NCI-H2196 treated with DMSO at 0.1 percent for 48 hours (cell line): ENCODE measurements at regions not wholly inside any gene's neighbourhood (a gene's known extent, or its start where the extent isn't known, plus 50 kb on each side); places are given as distances from the start of the nearest gene placed in this dataset.
"Not testable (repeated sequence)": the region's sequence is repeated elsewhere in the genome, so short reads cannot be mapped to it uniquely, and the experiment has no call there.

Experiments
- DNase-seq: peaks from one replicate; lab custom pipeline; 2025; ENCODE audit not compliant: unreplicated experiment; lab: John Stamatoyannopoulos, UW

DNA sequence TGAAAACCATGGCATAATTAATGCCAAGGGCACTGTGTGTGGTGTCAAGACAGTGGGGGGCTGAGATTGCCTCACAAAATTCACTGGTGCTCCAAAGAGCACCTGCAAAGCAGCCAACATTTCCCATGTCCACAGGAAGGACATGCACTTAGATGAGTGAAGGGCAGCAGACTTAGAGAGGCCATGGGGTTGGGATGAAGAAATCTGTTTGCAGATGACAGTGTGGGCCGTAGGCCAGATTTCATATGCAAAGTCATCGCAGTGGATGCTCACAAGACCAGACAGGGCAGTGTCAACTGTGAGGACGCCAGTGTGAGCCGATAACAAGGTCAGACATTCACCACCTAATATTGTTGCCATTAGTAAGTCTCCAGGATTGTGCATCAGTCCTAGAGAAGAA lies 773.4 kb downstream of the EFNB2 start:
- DNase-seq = no peak

DNA sequence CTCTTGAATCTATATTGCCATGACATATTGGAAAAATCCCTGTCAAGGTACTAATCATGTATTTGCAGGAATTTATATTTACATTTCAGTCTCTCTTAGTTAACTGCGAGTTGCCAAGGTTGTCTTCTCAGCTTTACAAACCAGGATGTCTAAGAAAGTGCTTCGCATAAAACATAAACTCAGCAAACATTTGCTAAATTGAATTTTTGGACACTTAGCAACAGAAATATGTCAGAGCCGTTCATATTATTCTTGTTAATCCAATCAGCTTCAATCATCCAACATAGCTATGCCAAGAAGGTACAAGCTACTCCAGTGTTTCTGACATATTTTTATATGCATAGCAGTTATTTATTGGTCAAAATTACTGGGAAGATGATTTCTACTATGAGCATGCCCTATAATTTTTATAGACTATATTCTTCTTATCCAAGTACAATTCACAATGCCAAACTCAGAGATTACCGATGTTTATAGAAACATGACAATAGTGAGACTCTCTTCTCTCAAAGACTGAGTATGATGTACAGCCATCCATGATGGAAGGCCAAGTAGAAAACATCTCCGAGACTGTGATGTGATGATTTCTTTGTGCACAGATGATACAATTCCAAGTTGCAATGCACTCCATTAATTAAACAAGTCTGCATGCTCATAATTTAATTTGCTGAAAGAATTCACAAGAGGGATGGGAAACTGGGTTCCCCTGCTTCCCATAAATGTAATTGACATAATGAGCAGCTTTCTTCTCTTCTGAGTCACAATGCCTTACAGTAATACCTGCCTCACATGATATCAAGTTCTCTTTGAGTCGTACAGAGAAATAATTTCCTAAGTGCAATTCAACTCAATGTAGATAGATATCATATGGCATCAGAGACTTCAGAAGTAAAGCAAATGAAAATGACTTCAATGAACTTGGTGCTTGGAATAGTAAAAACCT lies 776.3 kb downstream of the EFNB2 start:
- no peak for DNase-seq

DNA sequence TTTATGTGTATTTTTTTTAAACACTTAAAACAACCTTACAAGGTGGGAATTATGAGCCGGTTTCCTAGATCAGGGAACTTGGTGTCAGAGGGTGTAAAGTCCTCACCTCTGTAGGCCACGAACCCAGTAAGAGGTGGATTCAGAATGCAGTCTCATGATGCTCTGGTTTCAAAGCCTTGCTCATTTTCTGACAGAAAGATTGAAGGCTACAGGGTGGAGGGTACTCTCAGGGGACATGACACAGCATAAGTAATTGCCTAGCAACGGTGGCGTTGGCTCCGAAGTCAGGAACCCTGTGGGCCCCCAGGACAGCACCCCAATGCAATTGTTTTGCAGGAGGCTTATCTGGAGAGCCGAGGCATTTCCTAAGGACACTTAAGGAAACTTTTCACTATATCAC lies 794.7 kb downstream of the EFNB2 start:
- DNase-seq = no peak

DNA sequence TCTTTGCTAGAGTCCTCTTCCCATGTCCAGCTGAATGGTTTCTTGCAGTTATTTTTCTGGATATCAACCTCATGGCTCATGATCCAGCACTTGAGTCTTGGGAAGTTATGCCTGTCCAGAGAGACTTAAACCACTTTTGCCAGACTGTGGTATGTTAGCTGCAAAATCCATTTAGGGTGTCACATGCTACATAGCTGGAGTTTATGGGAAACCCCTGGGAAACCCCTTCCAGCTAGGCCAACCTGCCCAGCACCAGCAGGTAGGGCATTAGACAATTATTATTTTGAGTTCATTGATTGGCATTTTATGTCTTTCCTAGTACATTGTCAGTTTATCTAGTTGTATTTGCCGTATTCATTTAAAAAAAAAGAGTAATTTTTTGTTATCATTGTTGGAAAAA lies 797.8 kb downstream of the EFNB2 start:
- DNase-seq = no peak

DNA sequence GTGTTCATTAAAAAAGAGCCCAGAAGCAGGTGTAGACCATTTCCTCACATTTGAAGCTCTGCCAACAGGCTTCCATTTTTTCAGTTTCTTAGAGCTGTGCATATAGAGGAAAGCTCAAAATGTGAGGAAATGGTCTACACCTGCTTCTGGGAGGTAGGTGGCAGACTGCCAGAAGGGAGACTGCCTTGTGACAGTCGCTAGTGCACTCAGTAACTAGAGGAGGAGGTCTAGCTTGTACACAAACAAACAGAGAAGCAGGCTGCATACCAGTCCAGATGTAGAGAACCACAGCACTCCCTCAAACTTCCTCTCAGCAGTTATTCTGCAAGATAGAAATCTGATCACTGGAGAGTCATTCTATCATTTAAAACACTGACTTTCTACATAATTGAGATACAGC lies 800.2 kb downstream of the EFNB2 start:
- no peak for DNase-seq

DNA sequence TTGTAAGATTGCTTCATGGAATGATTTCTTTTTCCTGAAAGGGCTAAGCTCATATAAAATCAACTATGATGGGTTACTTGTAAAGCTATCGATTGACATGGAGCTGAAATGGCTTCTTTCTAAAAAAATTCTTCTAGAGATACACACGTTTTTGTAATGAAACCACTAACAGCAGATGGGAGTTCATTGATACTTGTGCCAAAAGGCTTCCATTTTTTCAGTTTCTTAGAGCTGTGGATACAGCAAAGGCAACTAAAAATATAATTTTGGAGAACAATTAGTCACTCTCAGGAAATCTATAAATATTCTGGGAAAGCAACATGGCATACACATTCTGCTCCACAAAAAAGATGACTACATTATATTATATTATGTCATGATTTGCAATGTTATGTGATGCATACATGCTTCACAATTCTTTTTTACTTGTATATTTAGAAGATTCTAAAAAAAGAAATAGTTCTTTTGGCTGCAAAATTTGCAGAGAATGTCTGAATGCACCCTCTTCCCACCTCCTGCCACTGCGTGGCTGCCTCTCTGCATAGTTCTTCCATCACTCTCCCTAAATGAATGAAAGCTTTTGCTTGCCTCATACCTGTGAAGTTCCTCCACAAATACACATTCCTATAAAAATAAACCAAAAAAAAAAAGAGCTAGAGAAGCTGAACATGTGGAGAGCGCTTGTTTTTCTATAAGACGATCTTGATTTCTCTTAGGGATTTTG lies 802.5 kb downstream of the EFNB2 start:
- DNase-seq = no peak

DNA sequence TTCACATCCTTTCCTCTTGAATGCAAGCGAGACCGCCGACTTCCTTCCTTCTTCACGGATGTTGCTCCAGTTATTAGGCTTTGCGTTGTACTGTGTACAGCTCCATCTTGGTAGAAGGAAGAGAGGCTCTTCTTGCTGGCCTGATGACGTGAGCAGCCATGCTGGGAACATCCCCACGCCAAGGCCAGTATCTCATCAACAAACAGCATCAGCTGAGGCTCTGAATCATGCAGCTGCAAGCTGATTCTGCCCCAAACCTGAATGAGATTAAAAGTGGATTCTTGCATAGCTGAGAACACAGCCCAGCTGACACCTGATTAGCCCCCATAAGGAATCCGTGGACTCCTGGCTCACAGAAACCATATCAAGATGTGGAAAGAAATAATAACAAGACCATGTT lies 809.6 kb downstream of the EFNB2 start:
- no peak for DNase-seq

DNA sequence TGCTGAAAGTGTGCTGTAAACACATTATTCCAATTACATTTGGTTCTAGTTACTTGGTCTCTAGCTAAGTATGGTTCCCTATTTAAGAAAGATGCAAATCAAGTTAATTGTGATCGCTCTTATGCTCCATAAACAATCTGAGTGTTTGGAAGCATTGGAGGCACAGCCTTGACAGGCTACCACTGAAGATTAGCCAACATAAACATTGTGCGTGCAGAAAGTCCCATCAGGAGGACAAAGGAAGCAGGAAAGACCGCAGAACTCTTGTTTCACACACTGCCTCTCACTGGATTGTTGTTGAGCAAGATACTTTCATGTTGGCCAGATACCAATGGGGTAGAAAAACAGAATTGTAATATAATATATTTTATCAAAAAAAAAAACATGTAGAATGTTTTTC lies 814.4 kb downstream of the EFNB2 start:
- no peak for DNase-seq

DNA sequence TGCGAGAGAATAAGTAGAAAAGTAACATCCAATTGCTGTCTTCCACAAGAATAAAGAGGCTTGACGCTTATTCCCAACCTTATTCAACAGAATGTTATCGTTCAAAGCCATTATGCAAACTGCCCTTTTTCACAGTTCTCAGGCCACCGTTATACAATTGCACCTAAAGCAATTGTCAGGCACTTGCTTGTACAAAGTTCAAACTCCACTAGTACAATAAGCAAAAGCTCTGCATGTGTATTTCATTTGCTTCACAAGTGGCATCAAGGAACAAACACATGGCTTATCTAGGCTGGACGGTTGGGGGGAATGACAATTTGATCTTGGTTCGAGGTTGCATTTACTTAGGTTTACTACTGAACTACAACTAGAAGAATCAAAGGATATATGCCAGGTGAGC lies 815.6 kb downstream of the EFNB2 start:
- no peak for DNase-seq

DNA sequence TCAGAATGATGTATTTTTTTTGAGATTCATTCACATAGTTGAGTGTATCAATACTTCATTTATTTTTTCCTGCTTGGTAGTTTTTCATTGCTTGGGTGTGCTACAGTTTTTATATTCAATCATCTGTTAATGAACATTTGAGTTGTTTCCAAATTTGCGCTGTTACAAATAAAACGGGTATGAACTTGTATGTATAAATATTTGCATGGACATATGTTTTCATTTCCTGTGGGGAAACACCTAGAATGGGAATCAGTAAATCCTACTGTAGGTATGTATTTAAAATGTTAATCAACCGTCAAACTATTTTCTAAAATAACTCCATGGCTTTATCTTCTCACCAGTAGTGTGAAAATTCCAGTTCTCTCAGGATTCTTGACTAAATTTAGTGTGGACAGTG lies 826.3 kb downstream of the EFNB2 start:
- DNase-seq = no peak

DNA sequence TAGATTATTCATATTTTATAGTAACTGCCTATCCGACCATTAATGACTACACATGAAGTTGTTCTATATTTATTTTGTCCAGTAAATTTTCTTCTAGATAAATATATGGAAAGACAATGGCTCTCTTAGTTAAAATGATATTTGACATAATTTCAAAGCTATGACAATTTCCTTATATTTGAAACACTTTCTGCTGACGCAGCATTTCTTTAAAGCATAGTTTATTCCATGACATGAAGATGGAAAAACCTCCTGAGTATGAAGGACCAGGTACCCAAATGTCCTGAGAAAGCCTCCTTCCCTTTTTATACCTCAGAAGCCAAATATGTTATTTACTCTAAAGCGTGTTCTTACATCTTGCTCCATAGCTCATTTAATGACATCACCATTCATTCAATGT lies 831.6 kb downstream of the EFNB2 start:
- DNase-seq = no peak

DNA sequence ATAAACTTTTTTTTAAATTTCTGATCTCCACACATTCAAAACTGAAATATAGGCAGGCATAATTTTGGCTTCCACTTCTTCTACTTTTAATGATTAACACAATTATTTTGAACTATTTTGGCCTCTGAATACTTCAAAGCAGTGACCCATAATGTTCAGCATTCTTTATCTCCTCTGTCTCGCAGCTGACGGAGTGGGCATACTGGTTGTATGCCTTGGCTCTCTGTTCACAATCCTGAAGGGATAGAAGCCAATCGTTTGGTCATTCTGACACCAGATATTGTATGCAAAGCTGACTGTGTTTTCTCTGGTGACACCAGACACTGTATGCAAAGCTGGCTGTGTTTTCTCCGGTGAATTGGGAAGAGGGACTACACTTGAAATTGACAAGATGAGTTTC lies 833.0 kb downstream of the EFNB2 start:
- no peak for DNase-seq

DNA sequence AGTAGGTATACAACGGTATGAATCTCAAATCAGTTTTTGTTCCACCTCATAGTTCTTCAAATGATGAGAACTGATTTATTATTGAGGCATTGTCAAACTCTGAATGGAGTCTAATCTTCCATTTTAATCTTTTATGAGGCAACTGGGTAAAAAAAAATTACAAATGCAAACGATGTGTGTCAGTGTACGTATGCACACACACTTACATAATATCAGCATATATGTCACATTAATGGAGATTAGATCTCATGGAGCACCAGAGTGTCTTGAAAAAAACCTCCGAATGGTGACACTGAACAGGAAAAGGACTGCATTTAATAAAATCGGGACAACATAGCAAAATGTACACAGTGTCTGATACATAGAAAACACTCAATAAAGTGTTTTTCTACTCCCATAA lies 842.7 kb downstream of the EFNB2 start:
- DNase-seq = no peak

DNA sequence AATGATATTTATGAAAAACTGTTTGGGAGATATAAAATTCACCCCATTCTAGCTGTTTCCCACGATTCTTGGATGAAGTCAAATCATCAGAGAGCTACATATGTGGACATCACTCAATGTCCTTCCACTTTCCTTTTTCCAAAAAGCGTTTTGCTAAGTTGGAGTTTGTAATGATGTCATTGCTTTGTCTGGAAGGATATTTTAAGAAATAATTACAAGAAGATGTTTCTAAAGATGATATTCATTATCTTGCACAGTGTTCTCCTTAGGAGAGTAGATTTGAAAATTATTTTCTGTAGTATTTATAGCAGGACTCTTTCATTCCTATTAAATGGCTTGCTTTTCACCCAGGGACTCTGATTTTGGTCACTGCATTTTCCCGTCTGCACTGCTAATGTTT lies 851.2 kb downstream of the EFNB2 start:
- no peak for DNase-seq

DNA sequence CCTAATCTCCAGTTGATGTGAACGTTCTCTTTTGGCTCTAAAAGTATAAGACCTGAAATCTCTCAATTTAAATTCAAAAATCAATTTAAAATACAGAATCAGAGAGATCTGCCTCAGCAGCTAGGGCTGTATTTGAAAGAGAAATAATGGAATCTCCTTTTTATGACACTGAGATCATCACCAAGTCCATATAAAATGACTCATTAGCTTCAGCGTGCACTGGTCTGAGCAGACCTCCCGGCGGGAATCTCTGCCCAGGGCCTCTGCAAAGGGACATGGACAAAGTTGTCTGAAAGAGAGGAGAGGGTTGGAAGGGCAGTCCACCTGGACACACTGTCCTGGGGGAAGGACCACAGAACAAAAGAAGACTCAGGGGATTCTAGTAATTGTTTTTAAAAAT lies 855.6 kb downstream of the EFNB2 start:
- no peak for DNase-seq

DNA sequence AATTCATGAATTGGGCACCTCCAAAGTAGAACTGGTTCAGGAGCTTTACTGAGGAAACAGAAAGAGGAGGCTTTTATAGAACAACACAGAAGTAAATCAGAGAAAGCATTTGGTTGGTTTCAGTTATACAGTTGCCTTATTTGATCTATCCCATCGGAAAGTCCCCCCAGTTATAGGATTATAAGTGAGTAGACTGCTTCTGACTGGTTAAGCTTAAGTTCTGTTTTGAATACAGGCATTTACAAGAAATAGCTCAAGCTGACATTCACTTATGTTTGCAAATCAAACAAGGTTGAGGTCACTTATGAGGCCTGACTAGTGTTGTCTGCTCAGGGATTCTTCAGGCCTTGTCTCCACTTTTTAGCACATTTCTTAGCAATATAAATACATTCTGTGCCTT lies 857.4 kb downstream of the EFNB2 start:
- no peak for DNase-seq

DNA sequence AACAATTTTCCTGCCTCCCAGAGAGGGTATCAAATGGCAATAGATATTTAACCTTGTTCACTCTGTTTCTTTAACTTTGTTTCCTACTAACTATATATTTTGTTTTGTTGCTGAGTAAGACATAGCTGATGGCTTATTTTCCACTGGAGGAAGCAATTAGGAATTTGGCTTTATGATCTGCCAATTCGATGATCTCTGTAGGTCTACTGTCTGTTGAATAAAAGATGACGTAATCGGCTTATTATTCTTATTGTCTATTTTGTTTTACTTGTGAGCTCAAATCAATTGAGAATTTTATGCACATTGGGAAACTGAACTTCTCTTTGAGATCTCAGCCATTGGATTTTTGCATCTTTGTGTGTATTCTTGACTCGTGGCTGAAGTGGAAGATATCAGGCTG lies 862.6 kb downstream of the EFNB2 start:
- DNase-seq = no peak

DNA sequence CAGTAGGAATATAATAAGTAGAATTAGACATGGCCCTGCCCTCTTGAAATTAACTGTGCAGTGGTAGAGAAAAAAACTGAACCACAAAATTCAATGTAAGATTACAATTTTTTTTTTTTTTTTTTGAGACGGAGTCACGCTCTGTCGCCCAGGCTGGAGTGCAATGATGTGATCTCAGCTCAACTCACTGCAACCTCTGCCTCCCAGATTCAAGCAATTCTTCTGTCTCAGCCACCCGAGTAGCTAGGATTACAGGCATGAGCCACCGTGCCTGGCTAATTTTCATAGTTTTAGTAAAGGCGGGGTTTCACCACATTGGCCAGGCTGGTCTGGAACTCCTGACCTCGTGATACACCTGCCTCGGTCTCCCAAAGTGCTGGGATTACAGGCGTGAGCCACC lies 864.3 kb downstream of the EFNB2 start:
- DNase-seq = not testable (repeated sequence)

DNA sequence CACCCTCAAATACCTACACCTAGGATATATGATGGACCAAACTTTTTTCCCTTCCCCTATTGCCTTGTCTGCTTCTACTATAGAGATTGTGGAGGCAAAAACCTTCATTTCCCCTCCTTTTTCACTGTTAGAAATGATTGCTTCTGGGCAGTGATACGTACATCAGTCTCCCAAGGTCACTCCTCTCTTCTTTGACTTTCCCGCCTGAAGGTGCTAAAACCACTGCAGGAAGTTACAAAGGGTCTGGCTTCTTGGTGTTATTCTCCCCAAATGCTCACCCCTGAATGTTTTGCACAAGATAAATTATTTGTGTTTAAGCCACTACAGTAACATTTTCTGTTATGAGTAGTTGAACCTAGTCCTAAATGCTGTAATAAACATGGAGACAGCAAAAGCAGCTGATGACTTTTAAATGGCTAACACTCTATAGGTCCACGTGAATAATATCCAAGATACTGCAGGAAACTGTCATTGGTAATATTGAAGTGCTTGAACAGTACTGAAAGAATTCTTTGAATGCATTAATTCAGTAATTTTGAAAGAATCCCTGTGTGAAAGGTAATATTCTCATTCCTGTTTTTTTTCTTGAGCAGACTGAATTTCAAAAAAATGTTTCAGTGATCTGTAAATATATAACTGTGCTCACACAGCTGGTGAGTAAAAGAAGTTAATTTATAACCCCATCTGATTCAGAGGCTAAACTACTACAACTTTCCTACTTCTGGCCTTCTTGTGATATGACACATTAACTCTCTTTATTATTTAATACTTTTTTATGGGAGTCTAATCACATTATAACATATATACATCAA lies 865.1 kb downstream of the EFNB2 start:
- no peak for DNase-seq

DNA sequence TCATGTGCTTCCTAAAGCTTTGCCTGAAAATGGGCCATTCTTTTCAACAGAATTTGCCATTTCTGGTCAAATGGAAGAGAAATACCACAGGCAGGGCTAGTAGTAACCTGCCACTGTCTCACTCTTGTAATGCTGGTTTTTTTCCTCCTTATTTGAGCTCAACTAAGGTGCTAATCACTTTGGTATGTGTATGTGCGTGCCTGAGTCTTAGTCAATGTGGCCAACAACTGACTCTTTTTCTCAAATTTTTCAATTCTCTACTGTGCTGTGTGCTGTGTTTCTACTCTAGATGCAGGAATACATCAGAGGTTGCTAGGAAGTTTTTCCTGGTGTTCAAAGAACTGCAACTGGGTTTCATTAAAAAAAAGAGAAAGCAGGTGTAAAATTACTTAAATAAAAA lies 870.2 kb downstream of the EFNB2 start:
- no peak for DNase-seq

DNA sequence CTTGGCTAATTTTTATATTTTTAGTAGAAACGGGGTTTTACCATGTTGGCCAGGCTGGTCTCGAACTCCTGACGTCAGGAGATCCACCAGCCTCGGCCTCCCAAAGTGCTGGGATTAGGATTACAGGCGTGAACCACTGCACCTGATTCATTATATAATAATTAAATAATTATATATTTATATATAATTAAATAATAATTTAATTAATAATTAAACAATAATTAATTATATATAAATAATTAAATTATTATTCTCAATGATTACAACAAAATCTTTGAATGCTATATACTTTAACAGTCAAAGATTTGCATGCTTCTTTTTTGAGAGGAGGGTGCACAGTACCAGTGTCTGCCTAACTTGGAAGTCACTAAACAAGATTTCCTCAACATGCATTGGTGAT lies 872.3 kb downstream of the EFNB2 start:
- DNase-seq = no peak

DNA sequence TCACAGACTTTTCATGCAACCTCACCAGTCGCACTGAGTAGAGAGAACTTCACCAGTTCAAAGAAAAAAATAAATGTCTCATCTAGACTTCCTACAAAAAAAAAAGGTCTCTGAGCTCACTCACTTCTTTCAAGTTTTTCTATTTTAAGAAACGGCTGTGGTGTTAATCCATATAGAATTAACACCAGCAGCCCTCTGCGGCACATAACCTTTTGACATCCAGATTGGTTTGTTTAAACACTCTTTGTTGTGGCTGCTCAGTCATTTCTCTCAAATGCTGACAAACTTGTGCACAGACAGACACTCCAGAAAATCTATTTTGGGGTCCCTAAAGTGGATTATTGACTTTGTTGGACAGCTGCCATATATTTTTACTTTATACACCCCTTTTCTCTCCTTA lies 874.9 kb downstream of the EFNB2 start:
- no peak for DNase-seq
